HFF-Myc (cell line): ENCODE measurements at regions not wholly inside any gene's neighbourhood (a gene's known extent, or its start where the extent isn't known, plus 50 kb on each side); places are given as distances from the start of the nearest gene placed in this dataset.

Source experiments
- DNase-seq: peaks from one replicate; pipeline ENCODE4 v3.0.0-alpha.2; 2011; ENCODE audit warnings: low read depth; ENCODE audit errors: extremely low read depth
- H3K4me3 ChIP-seq: replicated peaks from 2 replicates; pipeline ENCODE4 v1.5.1; 2011; ENCODE audit warnings: low read depth, mild to moderate bottlenecking, control low read depth, low read length
- TF ChIP-seq, protein P1 (sequence below): IDR thresholded peaks from 2 replicates; pipeline ENCODE4 v1.5.1; 2012; ENCODE audit warnings: mild to moderate bottlenecking, low read depth, low read length, control low read depth; ENCODE audit errors: missing control alignments

DNA sequence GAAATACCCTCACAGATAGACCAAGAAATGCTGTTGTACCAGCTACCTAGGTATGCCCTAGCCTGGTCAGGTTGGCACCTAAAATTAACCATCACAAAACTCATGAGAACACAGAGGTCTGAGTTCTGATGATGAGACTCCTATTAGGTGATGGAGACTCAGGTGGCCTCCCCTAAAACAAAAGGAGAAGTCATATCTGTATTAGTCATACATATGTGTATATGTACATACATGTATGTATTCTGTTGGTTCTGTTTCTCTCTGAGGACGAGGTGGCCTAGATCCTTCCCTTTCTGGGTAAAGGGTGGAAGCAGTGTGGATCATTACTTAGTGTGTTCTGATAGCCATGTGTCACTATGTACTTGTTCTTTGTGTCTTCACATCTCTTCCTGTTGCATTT, 207.2 kb upstream of the PRSS1 start:
- TF ChIP-seq, protein P1, sequence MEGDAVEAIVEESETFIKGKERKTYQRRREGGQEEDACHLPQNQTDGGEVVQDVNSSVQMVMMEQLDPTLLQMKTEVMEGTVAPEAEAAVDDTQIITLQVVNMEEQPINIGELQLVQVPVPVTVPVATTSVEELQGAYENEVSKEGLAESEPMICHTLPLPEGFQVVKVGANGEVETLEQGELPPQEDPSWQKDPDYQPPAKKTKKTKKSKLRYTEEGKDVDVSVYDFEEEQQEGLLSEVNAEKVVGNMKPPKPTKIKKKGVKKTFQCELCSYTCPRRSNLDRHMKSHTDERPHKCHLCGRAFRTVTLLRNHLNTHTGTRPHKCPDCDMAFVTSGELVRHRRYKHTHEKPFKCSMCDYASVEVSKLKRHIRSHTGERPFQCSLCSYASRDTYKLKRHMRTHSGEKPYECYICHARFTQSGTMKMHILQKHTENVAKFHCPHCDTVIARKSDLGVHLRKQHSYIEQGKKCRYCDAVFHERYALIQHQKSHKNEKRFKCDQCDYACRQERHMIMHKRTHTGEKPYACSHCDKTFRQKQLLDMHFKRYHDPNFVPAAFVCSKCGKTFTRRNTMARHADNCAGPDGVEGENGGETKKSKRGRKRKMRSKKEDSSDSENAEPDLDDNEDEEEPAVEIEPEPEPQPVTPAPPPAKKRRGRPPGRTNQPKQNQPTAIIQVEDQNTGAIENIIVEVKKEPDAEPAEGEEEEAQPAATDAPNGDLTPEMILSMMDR: no peak
- DNase-seq: no peak

DNA sequence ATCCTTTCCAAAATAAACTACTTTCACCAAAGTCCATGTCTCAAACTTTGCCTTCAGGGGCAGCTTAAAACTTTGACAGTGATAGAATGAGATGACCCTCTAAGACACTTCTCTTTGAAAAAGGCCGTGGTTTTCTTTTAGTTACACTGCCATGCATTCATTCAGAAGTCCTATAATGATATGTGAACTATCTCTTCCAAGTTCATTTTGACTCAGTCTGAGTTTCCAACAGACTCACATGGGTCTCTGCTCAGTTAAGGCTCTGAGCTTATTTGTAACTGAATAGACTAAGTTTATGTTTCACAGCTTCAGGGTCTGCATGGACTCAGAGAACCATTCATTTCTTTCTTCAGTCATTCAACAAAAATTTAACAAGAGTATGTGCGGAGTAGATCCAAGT, 208.9 kb upstream of the PRSS1 start:
- no peak for DNase-seq
- TF ChIP-seq, protein P1: no peak
- H3K4me3 ChIP-seq: no peak overlapping the region

More for the DNA sequence above, 207.2 kb upstream of the PRSS1 start:
- H3K4me3 ChIP-seq: no peak overlapping the region

DNA sequence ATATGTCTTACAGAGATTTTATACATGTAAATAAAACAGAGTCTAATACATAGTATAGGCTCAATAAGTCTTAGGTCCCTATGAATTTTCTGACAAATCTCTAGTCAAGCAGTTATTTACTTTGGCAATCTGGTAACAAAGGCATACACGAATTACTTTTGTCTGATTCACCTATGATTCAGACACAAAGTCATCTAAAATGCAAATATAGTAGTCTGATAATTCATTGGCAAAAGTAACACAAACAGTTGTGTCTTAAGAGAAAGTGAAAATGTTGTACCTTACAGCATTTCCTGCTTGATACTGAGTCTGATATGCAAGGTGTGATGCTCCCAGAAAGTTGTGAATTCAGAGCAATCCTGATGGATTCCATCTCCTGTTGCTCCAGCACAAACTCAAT, 209.4 kb upstream of the PRSS1 start:
- no peak overlapping the region for H3K4me3 ChIP-seq
- TF ChIP-seq, protein P1: no peak
- DNase-seq: no peak

DNA sequence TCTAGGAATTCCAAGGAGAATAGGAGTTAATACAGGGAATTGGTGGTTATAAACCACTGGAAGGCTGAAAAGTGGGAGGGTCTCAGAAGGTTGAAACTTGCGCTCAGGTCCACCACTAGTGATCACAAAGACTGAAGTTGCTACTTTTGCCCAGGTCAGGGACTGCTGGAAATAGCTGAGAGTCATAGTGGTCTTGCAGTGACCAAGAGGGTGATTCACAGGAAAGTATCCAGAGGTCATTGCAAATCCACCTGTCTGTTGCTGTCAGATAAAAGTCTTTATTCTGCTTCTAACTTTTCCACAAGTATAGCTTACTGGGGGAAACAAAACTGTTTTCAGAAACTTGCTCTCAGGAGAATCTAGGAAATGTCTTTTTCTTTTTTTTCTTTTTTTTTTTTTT, 211.5 kb upstream of the PRSS1 start:
- H3K4me3 ChIP-seq: no peak overlapping the region
- DNase-seq: no peak
- TF ChIP-seq, protein P1: no peak

DNA sequence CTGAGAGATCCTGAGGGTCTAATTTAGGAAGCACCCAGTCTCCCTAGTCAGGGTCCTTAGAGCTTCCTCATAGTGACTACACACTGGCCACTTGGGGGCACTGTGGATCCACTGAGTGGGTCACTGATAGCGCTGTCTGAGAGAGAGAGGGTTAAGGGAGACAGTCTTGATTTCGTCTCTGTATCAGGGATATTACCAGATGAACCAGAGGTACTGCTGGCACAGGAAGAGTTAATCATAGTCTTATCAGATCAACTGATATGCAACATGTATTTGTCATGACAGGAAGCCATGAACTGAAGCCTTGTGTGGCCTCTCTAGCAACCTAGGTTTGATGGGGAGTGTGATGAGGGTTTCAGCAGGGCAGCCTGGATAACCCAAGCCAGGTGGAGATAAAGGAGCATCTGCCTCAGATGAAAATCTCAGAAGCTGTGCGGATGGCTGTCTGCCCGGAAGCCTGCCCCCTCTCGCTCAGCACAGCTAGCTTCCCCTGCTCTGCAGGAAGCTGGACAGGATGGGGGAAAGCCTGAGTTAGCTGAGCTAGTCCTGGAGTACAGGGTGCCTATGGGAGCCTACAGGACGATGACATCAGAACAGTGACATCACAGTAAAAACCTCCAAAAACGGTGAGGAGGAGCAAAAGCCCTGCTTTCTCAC, 214.0 kb upstream of the PRSS1 start:
- H3K4me3 ChIP-seq: no peak overlapping the region
- TF ChIP-seq, protein P1: peak; percentile 90
- DNase-seq: peak; percentile 94

DNA sequence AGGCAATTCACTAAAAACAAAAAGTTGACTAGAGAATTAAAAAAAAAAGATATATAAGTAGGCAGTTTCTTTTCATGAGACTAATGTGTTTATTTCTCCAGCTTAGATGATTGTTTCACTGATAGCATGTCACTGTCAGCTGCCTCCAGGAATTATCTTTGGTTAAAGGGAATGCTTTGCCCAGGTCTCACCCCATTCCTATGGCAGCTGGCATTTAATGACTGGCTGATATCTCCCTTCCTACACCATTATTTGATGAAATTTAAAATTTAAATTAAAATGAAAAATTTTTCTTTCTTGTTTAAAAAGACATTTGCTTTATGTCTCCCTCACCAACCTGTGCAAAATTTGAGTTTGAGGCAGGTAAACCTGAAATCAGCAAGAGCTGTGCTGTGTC, 214.5 kb upstream of the PRSS1 start:
- no peak for DNase-seq
- TF ChIP-seq, protein P1: no peak
- H3K4me3 ChIP-seq: no peak overlapping the region

DNA sequence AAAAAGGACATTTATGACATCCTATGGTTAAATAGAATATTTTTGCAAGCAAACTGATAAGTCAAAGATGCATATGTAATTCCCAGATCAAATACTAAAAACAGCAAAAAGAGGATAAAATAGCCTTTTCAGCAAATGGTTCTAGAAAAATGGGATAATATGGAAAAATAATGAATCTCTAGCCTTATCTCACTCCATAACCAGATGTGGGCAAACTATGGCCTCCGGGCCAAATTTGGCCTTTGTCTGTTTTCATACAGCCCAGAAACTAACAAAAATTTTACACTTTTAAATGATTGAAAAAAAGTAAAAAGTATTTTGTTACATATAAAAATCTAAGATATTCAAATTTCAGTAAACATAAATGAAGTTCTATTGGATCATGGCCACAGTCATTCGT, 215.4 kb upstream of the PRSS1 start:
- no peak for DNase-seq
- H3K4me3 ChIP-seq: no peak overlapping the region
- TF ChIP-seq, protein P1: no peak
